GM10248 (cell line): ENCODE measurements at regions not wholly inside any gene's neighbourhood (a gene's known extent, or its start where the extent isn't known, plus 50 kb on each side); places are given as distances from the start of the nearest gene placed in this dataset.

ENCODE experiments used
- CTCF ChIA-PET: fragments of 300-600 bp; sonication (Branson Sonifier 250); formaldehyde crosslinking; extraction: SDS; loops from one replicate; lab custom pipeline; 2021; ENCODE audit warnings: antibody characterized with exemption; lab: Yijun Ruan, JAX
- POLR2A ChIA-PET: fragments of 350-650 bp; sonication (Branson Sonifier 250); formaldehyde crosslinking; extraction: SDS; loops from one replicate; lab custom pipeline; 2020; ENCODE audit warnings: antibody characterized with exemption; lab: Yijun Ruan, JAX
- DNase-seq: peaks from one replicate; pipeline ENCODE4 v3.0.0; 2012; ENCODE audit errors: extremely low spot score
- TF ChIP-seq, protein P1 (sequence below): IDR thresholded peaks from 2 replicates; pipeline ENCODE4 v1.5.1; 2012; ENCODE audit warnings: mild to moderate bottlenecking, low read depth; ENCODE audit errors: extremely low read depth, missing control alignments, control extremely low read depth

DNA sequence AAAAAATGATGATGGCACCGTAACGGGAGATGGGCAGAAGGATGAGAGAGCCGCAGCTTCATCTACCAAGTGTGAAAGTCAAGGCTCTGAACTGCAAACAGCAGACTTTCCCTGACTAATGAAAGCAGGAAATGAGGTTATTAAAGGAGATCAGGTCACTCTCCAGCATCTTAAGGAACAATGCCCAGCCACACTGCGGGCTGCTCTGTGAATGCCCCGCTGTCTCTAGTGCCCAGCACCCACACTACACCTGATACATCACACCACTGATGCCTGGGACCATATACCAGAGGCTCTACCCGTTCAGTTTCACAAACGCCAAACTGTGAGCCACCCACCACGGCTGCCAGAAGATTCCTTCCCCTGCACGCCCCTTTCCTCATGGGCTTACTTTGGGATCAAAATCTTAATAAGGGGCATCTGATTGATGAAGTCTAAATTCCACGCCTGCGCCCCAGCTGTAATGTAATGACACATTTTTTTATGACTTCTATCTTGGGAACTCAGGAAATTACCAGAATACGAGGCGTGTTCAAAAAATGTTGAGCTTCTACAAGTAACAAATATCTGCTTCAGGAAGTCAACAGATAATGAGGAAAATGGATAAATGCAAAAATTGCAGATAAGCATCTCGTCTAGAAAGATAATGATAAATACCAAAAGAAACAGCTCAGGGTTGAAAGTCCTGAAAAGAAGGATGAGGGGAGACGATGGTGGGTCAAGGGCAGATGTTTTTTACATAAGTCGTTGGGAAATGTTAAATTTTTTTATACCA, 72.0 kb downstream of the MIS18A start:
- ChIA-PET POLR2A (no interaction called here), CTCF (no interaction called here)
- no peak for DNase-seq
- TF ChIP-seq, protein P1, sequence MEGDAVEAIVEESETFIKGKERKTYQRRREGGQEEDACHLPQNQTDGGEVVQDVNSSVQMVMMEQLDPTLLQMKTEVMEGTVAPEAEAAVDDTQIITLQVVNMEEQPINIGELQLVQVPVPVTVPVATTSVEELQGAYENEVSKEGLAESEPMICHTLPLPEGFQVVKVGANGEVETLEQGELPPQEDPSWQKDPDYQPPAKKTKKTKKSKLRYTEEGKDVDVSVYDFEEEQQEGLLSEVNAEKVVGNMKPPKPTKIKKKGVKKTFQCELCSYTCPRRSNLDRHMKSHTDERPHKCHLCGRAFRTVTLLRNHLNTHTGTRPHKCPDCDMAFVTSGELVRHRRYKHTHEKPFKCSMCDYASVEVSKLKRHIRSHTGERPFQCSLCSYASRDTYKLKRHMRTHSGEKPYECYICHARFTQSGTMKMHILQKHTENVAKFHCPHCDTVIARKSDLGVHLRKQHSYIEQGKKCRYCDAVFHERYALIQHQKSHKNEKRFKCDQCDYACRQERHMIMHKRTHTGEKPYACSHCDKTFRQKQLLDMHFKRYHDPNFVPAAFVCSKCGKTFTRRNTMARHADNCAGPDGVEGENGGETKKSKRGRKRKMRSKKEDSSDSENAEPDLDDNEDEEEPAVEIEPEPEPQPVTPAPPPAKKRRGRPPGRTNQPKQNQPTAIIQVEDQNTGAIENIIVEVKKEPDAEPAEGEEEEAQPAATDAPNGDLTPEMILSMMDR: no peak

DNA sequence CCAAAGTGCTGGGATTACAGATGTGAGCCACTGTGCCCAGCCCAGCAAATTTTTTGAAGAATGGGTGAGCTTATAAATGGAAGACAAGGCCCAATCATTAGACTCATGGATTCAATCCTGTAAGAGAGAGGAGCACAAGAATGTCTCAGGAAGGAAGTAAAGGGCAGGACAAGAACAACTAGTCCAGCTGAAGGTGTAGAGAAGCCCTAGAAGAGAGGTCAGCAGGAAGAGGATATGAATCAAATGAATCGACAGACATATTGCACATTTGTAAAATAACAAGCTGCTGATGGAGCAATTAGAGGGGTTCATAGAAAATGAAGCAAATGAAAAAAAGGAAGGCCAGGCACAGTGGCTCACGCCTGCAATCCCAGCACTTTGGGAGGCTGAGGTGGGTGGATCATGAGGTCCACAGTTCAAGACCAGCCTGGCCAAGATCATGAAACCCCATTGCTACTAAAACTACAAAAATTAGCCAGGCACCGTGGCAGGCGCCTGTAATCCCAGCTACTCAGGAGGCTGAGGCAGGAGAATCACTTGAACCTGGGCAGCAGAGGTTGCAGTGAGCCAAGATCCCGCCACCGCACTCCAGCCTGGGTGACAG, 74.9 kb downstream of the MIS18A start:
- no peak for DNase-seq
- ChIA-PET POLR2A (no interaction called here), CTCF (no interaction called here)
- TF ChIP-seq, protein P1: no peak

DNA sequence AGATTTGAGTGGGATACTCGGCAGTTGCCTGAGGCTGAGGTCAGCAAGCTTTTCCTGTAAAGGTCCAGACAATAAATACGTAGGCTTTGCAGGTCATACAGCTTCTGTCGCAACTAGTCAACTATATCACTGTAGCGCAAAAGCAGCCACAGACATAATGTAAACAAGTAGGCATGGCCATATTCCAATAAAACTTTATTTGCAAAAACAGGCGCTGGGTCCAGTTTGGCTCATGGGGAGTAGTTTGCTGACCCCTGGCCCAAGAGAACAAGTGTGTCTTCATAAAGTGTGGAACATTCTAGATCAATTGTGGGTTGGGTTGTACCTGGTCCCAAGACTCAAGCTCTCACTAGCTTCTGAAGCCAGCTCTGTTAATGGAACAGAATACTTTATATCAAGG, 78.8 kb downstream of the MIS18A start:
- ChIA-PET CTCF (no interaction called here), POLR2A (no interaction called here)
- TF ChIP-seq, protein P1: no peak
- no peak for DNase-seq

DNA sequence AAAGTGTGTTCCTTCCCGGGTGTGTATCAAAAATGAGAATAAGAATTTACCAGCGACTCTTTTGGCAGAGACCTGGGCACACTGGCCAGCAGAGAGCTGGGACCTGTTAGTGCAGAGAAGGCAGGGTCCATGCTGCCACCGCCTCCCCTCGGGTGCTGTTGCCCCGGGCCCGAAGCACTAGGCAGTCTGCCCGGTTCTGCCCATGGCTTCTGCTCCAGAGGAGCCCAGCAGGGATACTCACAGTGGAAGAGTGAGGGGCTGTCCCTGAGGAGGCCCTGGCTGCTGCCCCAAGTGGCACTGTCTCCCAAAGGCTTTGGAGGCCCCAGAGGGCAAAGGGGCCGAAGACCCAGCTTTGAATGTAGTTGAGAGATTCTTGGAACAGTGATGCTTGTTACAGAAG, 80.5 kb downstream of the MIS18A start:
- TF ChIP-seq, protein P1: no peak
- POLR2A ChIA-PET: no interaction called here
- no peak for DNase-seq
- CTCF ChIA-PET: interaction anchor here (1.1 kb wide), 1 partner anchor 16 kb away, joined by 3 read pairs; no protein-coding TSS in a partner anchor

DNA sequence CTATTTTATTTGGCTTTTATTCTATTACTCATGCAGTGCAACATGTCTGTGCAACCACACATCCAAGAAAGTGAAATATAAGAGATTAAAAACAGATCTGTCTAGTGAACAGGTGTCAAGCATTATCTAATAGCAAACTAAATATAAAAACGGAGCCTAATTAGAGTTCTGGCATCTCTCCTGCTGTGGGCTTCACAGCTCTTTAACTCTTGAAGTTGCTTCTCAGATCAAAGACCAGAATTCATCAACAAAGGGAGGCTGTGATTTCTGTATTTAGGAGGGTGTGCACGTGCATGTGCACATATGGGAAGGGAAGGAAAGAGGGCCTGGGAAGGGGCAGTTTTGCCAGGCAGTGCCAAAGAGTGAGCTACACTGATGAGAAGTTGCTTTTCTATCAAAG, 81.0 kb downstream of the MIS18A start:
- ChIA-PET CTCF (interaction anchor here (1.1 kb wide), 1 partner anchor 16 kb away, joined by 3 read pairs; no protein-coding TSS in a partner anchor), POLR2A (no interaction called here)
- no peak for DNase-seq
- TF ChIP-seq, protein P1: no peak

DNA sequence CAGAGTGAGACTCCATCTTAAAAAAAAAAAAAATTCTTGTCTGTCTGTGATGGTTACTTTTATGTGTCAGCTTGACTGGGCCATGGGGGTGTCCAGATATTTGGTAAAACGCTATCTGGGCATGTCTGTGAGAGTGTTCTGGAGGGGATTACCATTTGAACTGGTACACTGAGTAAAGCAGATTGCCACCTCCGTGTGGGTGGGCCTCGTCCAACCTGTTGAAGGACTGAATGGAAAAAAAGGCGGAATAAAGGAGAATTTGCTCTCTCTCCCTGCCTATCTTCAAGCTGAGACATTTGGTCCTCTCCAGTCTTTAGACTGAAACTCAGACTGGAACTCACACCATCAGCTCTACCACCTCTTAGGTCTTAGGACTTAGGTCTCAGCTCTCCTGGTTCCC, 82.8 kb downstream of the MIS18A start:
- TF ChIP-seq, protein P1: no peak
- no peak for DNase-seq
- ChIA-PET POLR2A (no interaction called here), CTCF (interaction anchor here (1.3 kb wide), 1 partner anchor 62 kb away, joined by 3 read pairs; no protein-coding TSS in a partner anchor)
